Left cardiac atrium (tissue), 4 donors: ENCODE measurements at regions not wholly inside any gene's neighbourhood (a gene's known extent, or its start where the extent isn't known, plus 50 kb on each side); places are given as distances from the start of the nearest gene placed in this dataset.

Experiments
- ATAC-seq, 2 donors: fragments of 200-7000 bp; cut with Tn5 transposase; one replicate each; pipeline ENCODE4 v1.9.1; 2020; ENCODE audit warnings: mild to moderate bottlenecking in 2 of 2, moderate library complexity in 2 of 2
- DNase-seq: peaks from one replicate; pipeline ENCODE4 v3.0.0-alpha.2; 2020
- intact Hi-C, 2 donors: fragments of 100-400 bp; cut with DNase I; formaldehyde crosslinking; loops; one replicate each; pipeline versions ENCODE4 v1.14.1 to v1.15.1; 2022 to 2023
- donor health status: DM: no; HTN: yes; CAD: no.
- donor health status: DM: no; HTN: yes; CAD: no; lungs with severe emphysema.
- donor health status: DM: yes; HTN: yes; CAD: no.
- donor health status: Dilated cardiomyopathy.

DNA sequence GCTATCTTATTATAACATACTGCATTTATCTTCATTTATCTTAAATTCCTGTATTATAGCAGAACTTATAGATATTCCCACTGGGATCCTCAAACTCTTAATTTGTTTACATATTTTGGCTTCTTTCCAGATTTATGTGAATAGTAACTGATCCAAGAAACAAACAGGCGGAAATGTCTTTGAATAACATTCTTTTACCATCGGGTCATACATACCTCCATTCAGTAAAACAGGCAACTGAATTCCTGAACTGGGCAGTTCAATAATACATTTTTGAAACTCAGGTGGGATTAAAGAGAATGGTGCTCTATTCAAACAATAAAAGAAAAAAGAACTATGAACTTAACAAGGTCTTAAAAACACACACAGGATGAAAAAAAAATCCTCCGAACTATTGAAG, 337.4 kb downstream of the CRPPA start:
- intact Hi-C loops, result loop anchor here in 1 of 2 donors (10.0 kb wide), 1 partner anchor 481 kb away; no protein-coding TSS in a partner anchor
- ATAC-seq, result no peak
- DNase-seq, result no peak

DNA sequence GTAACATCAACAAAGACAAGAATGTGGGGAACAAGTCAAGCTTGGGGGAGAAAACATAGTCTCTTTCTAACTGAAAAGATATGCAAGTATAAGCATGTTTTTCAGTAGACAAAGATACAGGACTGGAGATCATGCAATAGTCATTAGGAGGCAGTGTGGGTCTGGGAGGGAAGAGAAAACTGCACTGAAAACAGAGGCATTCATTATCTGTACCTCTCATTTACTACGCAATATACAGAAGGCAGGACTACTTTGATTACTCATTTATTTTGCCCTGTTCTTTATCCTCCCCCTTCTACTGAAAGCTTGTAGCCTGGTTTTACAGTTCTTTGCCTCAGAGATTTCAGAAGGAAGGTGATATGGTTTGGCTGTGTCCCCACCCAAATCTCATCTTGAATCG, 341.2 kb downstream of the CRPPA start:
- DNase-seq (no peak), ATAC-seq (no peak)
- intact Hi-C loops, result loop anchor here in 1 of 2 donors (10.0 kb wide), 1 partner anchor 485 kb away; no protein-coding TSS in a partner anchor

DNA sequence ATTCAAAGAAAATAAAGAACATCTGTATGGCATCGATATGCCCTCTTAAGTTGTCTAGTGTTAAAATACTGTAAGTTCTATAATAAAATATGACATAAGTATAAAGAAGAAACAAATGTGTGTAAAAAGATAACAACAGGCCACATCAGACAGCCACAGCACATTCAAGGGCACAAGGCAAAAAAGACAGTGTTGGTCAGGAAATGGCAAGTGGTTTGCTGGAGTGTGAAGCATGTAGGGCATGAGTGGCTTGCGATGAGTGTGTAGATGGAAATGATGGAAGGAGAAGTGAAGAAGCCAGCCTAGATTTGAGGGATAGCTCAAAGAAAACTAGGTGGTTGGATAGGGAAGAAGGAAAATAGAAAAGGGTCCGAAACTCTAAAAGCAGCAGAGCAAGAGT, 341.6 kb downstream of the CRPPA start:
- intact Hi-C loops, result loop anchor here (2.0 to 10.0 kb wide), 3 partner anchors 485 to 755 kb away; no protein-coding TSS in a partner anchor
- ATAC-seq (no peak), DNase-seq (no peak)

DNA sequence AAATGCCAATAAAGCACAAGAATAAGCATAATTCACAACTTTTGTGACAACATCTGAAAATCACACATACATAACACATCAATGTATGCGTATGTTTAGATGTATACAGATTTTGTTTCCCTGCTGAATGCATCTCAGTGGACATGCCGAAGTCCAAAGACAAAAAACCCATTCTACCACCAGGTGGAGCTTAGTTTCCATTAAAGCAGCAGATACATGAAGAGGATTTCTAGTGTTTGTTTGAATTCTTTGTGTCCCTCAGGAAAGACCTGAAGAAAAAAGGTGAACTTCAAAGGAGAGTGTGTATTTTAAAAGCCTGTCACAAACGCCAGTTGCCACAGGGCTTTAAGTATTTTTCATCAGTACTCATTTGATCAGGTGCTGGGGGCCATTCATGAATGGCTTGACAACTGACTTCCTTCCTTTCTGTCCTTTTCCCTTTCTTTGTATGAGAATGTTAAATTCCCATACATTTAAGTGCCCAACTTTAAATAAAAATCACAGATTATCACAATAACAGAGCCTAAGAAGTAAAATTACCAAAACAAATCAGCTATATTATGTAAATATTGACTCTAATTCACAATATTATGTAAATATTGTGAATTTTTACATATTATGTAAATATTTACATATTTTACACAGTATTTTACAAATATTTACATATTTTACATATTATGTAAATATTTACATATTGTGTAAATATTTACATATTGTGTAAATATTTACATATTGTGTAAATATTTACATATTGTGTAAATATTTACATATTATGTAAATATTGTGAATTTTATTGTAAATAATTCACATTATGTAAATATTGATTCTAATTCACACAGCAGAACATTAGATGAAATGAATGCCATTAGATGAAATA, 343.0 kb downstream of the CRPPA start:
- ATAC-seq (peak; percentile 53 to 61), DNase-seq (no peak)
- intact Hi-C loops, result loop anchor here (2.0 to 10.0 kb wide), 2 partner anchors 486 to 754 kb away; no protein-coding TSS in a partner anchor

DNA sequence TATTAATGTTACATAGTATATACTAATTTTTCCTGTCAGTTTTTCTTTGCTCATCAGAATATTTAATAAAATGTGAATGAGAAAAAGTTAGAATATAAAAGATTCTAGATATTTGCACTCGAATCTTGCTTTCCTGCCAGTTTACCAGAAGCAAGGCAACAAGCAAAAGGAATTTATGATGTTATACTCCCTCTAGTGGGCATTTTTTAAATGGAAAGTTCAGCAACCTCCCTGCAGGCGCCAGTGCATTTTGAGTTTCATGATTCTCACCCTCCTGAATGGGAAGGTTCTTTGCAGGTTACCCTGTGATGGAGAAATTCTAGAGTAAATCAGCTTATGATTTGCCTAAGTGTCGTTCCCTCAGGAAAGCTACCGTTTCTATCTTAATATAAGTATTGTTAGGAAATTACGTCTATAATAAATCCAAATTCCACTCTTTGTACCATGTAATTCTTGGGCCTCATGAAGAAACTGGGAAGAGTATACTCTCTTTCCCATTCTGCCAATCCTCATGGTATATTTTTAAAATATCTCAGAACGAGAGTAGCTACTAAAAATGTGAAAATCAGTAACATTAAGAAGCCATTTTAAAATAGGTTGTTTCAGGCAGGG, 350.0 kb downstream of the CRPPA start:
- intact Hi-C loops, result loop anchor here (5.0 to 10.0 kb wide), 3 partner anchors 744 to 769 kb away; no protein-coding TSS in a partner anchor
- ATAC-seq (peak; percentile 47 to 51), DNase-seq (no peak)

DNA sequence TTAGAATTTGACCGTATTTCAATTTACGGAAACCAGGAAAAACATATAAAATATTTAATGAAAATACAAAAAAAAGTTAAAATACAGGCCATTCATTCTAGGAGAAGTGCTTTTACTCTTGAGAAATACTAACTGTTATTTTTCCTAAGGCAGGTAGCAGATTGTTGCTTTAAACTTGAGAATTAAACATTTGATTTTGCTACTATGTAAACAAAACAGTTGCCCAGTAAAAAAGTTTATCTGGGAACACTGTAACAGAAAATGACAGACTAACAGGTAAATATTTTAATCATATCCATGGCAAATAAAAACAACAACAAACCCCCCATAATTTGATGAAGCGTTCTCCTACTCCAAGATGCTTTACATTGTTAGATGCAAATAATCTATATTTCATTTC, 350.5 kb downstream of the CRPPA start:
- intact Hi-C loops, result loop anchor here (5.0 to 10.0 kb wide), 3 partner anchors 744 to 769 kb away; no protein-coding TSS in a partner anchor

DNA sequence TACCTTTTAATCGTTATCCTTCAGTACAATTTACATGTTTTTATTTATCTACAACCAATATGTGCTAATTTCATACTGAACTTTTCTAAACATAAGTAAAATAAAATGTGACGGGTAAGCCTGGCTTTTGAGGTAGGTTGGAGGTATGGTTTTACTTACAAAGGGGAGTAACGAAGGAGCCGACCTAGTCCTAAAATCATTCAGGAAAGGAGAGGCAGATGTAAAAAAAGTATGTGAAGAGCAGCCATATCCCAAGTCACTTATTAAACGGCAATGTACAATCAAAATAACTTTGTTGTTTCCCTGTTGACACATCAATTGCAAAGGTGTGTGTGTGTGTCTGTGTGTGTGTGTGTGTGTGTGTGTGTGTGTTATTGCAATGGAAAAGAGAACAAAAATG, 351.3 kb downstream of the CRPPA start:
- no peak for ATAC-seq
- no peak for DNase-seq
- intact Hi-C loops, result loop anchor here (5.0 to 10.0 kb wide), 8 partner anchors 235 to 768 kb away; partner anchors contain the start of genes AGMO (in 1 of the 2) and MEOX2 (in 1 of the 2)

More for the DNA sequence above, 350.5 kb downstream of the CRPPA start:
- DNase-seq, result no peak
- no peak for ATAC-seq

DNA sequence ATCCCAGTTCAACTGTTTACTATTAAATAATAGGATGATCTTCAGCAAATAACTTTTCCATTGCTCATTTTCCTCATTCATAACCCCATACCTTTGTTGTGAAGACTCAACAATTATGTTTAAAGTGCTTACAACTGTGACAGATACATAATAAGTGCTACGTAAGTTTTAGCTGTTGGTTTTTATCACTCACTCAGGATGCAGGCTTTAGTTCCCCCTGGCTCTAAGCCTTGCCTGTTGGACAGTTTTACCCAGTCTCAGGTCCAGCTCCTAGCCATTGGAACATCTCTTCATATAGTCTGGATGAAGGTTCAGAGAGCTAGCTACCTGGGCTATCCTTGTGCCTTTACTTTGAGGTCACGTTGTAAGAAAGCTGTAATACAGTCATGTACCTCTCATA, 353.2 kb downstream of the CRPPA start:
- DNase-seq, result no peak
- intact Hi-C loops, result loop anchor here (5.0 to 10.0 kb wide), 5 partner anchors 233 to 506 kb away; partner anchors contain the start of genes AGMO (in 1 of the 2) and MEOX2 (in 1 of the 2)
- ATAC-seq, result no peak

DNA sequence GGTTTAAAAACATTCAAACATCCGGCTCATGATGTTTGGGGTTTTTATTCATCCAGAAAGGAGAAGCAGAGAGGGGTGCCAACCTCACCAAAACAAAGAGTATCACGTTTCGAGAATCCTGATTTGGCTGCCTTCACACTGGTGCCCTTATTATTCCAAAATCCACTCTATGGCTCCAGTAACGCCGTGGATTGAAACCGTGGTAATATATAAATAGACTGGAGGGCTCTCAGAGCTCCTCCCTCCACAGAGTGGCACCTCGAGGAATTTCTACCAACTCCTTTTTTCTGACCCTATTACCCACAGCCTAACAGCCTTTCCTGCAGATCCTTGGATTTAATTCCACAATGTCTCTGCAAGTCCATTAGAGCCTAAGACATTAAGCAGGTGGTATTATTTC, 353.6 kb downstream of the CRPPA start:
- ATAC-seq, result peak; percentile 35 to 47
- DNase-seq, result no peak
- intact Hi-C loops, result loop anchor here (5.0 to 10.0 kb wide), 5 partner anchors 233 to 505 kb away; partner anchors contain the start of genes AGMO (in 1 of the 2) and MEOX2 (in 1 of the 2)

DNA sequence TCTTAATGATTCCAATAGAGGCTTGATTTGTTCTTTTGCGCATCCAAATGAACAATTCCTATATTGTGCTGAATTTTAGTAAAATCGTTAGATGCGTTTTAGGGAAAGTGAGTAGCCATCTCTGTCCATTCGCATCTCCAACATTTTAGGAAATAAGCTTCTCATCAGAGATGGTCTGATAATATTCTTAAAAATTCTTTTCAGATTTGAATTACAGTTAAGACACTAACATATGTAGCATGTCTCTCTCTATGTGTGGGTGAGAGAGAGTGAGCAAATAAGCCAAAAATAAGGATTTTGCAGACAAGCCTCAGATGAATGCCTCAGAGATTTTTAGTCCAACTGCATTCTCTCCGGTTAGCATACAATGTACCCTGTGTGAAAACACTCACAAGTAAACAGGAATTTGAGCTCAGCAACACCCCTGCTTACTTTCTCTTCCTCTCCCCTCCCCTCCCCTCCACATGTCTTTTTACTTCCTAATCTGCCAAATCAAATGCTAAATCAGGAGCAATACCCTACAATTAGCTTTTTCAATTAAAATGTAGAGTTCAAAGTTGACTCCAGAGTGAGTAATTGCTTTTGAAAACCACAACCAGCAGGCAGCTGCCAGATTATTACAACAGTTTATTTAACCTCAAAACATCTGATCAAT, 354.4 kb downstream of the CRPPA start:
- intact Hi-C loops, result loop anchor here (5.0 to 10.0 kb wide), 5 partner anchors 232 to 505 kb away; partner anchors contain the start of genes AGMO (in 1 of the 2) and MEOX2 (in 1 of the 2)
- DNase-seq (no peak), ATAC-seq (peak; percentile 33 to 57)

DNA sequence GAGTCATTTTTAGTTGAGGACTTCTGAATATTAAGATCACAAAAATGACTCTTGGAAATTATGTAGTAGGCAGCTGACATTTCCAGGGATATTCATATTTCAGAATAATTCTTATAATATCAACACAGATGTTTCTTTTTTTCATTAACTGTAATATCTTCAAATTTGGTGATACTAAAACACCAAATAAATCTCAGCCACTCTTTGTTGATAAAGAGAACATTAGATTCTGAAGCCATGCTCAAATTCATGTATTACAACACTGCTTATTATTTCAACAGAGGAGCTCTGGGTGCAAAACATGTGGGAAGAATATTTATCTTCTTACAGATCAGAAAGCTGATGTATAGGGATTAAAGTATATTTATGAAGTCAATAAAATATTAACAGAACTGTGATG, 355.4 kb downstream of the CRPPA start:
- ATAC-seq (no peak), DNase-seq (no peak)
- intact Hi-C loops, result loop anchor here (5.0 to 10.0 kb wide), 5 partner anchors 231 to 504 kb away; partner anchors contain the start of genes AGMO (in 1 of the 2) and MEOX2 (in 1 of the 2)

DNA sequence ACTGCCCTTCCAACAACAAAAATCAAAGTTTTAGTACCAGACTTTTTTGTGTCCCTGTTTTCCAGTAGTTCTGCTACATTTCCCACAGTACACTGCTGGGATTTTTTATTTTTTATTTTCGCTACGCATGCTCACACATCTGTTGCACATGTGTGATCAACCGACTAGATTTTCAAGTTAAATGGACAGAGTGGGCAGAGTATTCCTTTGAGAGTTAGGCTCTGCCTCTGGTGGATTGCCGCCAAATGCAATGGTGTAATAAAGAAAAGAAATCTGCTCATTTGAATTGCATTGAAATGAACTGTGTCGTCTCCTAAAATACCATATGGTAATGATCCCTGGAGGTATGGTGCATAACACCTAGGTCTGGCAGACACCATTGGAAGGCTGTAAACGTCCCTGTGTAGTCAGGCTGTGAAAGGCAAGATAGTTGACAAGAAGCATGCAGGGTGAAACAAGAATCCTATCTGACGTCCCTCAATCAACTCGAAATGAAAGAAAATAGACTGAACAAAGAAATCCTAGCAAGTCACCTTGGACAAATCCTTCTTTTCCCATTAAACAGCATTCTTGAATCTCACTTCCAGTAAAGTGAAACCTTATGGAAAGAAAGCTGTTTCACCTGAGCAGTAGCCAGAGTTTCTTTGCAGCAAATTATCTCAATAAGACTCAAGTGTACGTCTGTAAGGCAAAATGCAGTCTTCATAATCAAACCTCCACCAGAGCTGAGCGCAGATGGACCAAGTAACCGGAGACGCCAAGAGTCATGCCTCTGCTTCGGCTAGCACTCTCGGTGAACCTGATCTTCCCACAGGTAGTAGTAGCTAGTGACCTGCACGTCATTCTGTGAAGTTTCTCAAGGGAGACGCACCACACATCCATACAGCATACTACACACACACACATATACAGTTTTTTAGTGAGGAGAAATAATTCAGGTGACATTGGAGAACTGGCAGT, 357.3 kb downstream of the CRPPA start:
- DNase-seq, result no peak

DNA sequence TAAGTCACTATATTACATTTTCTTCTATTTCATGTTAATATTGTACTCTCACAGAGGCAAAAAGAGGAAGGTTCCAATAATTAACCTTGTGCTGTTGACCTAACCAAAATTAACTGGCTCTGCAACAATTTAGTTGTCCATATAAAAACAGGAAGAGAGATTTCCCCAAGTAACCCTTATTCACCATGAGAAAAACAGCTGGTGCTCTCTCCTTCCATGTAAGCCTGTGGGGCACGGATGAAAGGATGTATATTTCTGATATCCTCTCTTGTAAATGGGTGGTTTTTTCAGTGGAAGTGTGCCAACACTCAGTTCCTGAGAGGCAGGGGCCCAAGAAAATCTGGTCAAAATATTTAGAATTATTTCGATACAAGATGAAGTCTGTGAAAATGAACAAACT, 358.1 kb downstream of the CRPPA start:
- ATAC-seq (peak in 1 of 2 donors; percentile 33), DNase-seq (no peak)
- intact Hi-C loops, result loop anchor here (5.0 to 10.0 kb wide), 5 partner anchors 228 to 378 kb away; partner anchors contain the start of gene MEOX2 (in 2 of the 2)

More for the DNA sequence above, 357.3 kb downstream of the CRPPA start:
- no peak for ATAC-seq
- intact Hi-C loops, result loop anchor here (5.0 to 10.0 kb wide), 5 partner anchors 229 to 379 kb away; partner anchors contain the start of gene MEOX2 (in 2 of the 2)

DNA sequence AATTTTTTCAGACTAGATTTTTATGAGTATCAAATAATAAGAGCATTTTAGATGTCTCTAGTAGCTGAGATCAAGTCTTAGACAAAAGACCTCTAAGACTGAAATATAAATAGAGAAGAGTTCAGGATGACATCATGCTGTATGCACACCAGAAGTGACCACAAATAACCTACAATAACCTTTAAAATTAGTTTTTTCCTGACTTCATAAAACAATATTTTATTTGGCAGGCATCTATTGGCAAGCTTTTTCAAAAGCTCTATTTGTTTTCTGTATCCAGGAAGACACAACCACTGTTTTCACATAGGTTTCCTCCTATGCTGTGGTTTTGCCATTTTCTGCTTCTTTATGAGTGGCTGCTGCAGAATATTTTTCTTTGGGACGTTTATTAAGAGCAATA, 359.1 kb downstream of the CRPPA start:
- DNase-seq, result no peak
- intact Hi-C loops, result loop anchor here (5.0 to 10.0 kb wide), 5 partner anchors 227 to 377 kb away; partner anchors contain the start of gene MEOX2 (in 2 of the 2)

DNA sequence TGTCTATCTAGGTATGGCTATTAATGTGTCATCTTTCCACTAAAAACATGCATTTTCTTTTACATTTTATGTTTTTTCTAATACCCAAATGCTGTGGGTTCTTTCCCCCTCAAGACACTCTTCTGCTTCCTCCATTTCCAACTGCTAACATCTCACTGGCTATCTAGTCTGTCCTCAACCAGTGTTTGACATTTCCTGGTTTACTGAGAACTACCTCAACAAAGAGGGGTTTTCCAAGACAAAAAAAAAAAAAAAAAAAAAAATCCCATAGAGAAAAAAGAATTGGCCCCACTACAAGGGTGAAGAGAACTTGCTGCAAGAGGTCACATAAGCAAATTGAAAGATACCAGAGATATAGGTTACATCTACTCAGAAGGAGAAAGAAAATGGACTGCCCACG, 359.7 kb downstream of the CRPPA start:
- ATAC-seq, result no peak
- intact Hi-C loops, result loop anchor here (5.0 to 10.0 kb wide), 5 partner anchors 227 to 377 kb away; partner anchors contain the start of gene MEOX2 (in 2 of the 2)
- no peak for DNase-seq

More for the DNA sequence above, 359.1 kb downstream of the CRPPA start:
- ATAC-seq, result peak; percentile 44 to 82

DNA sequence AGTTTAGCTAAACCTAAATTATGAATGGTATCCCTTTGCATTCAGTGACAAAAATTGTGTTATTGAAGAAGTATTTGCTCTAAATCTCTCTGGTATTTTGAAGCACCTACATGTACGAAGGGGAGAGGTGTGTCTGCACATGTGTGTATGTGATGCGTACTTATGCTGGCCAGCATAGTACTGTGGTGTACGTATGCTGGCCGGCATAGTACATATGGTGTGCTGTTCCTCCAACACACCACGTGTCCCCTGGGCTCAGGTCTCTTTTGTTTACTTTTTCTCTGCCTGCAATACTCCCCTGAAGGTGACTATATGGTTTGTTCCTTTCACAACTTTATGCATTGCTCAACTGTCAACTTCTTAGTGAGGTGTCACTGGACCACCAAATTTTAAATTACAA, 360.3 kb downstream of the CRPPA start:
- ATAC-seq (no peak), DNase-seq (no peak)
- intact Hi-C loops, result loop anchor here (5.0 to 10.0 kb wide), 5 partner anchors 226 to 376 kb away; partner anchors contain the start of gene MEOX2 (in 2 of the 2)

DNA sequence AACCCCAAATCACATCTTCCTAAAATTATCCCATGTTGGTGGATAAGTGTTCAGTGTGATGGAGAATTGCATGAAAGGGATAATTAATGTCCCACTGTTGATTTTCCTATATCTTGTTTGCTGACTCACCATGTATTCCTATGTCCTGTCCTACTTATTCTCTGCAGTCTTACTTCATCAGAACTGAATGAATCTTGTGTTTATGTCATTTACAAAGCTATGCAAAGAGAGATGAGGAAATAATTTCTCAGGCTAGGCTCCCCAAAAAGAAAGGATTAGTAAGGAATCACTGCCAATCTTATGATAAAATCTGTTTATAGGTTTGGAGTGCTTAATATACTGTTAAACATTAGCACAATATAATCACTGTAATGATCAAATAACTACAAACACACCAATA, 360.8 kb downstream of the CRPPA start:
- DNase-seq (no peak), ATAC-seq (no peak)
- intact Hi-C loops, result loop anchor here (5.0 to 10.0 kb wide), 5 partner anchors 226 to 376 kb away; partner anchors contain the start of gene MEOX2 (in 2 of the 2)
